Breast epithelium (tissue), 3 donors: ENCODE measurements at regions not wholly inside any gene's neighbourhood (a gene's known extent, or its start where the extent isn't known, plus 50 kb on each side); places are given as distances from the start of the nearest gene placed in this dataset.

ENCODE experiments used
- CTCF ChIP-seq, 3 donors: fragments of 450-650 bp; IDR thresholded peaks; one replicate each; pipeline ENCODE4 v1.5.1; 2016 to 2017; ENCODE audit warnings: antibody characterized with exemption in 3 of 3, mild to moderate bottlenecking in 3 of 3, moderate library complexity in 3 of 3
- POLR2A ChIP-seq: fragments of 450-650 bp; IDR thresholded peaks from one replicate; pipeline ENCODE4 v1.6.1; 2016; ENCODE audit warnings: antibody characterized with exemption, mild to moderate bottlenecking, moderate library complexity
- POLR2AphosphoS5 ChIP-seq, 3 donors: sonication (generic); formaldehyde crosslinking; IDR thresholded peaks; one replicate each; pipeline ENCODE4 v1.6.1; 2017; ENCODE audit warnings: antibody characterized with exemption in 3 of 3

- TF ChIP-seq CTCF (IDR thresholded peaks at IDR 0.05): no peak
- no peak for TF ChIP-seq POLR2A
- no peak for TF ChIP-seq POLR2AphosphoS5 (IDR thresholded peaks at IDR 0.05)
Measured at GRCh38 chr12:107574691-107575090, 110.9 kb upstream of the PWP1 start.
